SW 1271 (cell line): ENCODE measurements at regions not wholly inside any gene's neighbourhood (a gene's known extent, or its start where the extent isn't known, plus 50 kb on each side); places are given as distances from the start of the nearest gene placed in this dataset.
"Not testable (repeated sequence)": the region's sequence is repeated elsewhere in the genome, so short reads cannot be mapped to it uniquely, and the experiment has no call there.

Experiments
- DNase-seq, 2 experiments: peaks; one replicate each; lab custom pipeline; 2025; lab: John Stamatoyannopoulos, UW

DNA sequence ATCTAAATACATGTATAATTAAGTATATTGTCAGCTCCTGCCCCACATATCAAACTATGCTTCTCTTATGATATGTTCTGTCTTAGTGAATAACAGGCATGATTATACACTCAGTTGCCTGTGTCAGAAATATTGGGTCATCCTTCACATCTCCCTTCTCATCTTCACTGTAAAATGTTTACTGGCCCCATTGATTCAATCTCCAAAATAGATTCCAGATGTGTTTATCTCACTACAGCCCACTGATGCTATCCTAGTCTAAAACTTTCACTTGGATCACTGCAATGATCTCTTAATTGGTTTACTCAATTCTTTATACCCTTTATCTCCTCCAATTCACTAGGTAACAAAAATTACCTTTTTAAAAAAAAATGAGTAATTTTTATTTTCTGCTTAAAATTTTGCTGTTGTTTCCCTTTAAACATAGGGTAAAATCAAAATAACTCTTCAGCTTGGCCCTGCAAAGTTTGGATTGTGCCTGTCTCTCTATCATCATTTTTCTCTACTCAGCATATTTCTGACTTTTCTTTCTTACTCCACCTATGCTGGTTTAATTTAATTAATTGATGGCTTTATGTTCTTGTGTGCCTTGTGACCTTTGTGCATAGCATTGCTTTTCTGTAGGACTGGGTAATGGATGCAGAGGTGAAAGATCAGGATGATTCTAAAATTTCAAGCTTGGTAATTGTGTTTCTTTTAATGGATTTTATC, 233.9 kb upstream of the FOXP2 start:
- no peak for DNase-seq

DNA sequence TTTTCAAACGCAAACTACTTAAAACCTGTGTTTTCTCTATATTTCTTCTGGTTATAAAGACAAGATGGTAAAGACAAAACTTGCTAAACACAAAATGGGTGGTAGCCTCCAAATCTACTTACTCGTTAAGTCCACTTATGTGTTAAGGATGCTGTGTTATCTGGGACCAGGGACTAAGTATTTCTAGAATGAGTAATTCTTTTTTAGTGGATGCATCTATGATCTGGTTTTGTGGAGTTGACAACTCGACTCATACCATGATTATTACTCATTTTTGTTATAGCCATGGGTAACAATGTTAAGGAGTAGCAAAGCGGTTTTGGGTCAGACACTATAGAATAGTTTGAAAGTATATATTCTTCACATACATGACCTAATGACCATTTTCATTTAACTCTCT, 239.5 kb upstream of the FOXP2 start:
- no peak for DNase-seq

DNA sequence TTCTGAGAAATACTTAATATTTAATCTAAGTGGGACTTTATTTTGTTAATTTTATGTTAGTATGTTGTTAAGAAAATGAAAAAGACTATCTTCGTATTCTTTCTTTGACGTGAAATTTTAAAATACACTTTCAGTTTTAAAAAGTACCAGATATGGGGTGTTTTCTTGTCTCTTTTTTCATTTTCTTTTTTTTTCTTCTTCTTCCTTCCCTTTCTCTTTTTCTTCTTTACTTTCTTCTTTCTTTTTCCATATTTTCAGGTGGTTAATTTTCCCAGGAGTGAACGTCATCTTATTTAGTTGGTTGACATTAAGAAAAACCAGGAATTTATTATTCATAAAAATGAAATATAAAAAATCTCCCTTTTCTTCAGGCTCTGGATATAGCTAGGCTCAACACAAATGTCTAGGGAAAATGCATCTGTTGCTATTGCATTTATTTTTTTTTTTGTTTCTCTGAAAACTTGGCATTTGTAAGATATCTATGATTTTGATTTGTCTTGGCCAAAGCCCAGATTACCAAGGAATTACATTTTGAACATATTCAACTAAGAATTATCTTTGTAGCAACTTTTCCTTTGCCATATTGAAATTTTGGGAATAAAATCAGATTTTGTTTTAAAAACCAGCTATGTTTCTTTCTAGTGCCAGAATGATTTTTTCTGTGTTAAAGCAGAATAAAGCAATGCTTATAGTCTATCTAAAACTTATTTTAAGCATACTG, 241.3 kb upstream of the FOXP2 start:
- DNase-seq, result no peak

DNA sequence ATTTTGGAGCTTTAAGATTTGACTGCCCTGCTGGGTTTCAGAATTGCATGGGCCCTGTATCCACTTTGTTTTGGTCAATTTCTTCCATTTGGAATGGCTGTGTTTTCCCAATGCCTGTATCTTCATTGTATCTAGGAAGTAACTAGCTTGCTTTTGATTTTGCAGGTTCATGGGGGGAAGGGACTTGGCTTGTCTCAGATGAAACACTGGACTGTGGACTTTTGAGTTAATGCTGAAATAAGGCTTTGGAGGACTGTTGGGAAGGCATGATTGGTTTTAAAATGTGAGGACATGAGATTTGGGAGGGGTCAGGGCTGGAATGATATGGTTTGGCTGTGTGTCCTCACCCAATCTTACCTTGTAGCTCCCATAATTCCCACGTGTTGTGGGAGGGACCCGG, 245.2 kb upstream of the FOXP2 start:
- DNase-seq, result not testable (repeated sequence)

DNA sequence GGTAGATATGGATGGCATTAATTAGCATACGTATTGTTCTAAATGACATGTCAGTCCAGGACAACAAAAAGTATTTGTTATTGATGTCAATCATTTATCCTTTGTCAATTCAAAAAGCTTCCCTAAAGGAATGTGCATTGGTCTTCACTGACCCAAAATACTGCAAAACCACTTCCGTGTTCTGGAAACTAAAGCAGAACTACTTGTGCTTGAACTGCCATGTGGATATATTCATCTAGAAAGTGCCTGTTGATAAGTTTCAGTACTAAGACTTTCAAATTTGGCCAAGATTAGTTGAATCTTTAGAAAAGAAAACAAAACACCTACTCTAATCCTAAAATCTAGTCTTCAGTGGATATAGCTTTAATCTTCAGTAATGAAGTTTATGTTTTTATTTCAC, 242.1 kb upstream of the PPP1R3A start:
- no peak for DNase-seq

DNA sequence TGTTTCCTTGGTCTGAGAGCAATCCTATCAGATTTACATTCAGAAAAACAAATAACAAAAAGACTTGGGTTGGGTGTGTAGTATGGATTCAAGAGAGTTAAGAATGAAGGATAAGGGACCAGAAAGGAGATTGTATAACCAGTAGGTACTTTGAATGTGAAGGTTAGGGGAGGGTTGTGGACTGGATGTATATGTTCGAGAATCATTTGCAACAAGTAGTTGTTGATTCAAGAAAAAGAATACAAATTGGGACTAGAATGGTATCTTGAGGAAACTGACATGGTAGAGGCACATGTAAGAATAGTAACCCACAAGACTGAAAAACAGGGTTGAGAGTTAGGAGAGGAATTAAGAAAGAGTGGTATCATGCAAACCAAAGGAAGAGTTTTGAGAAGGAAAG, 240.0 kb upstream of the PPP1R3A start:
- DNase-seq, result no peak

DNA sequence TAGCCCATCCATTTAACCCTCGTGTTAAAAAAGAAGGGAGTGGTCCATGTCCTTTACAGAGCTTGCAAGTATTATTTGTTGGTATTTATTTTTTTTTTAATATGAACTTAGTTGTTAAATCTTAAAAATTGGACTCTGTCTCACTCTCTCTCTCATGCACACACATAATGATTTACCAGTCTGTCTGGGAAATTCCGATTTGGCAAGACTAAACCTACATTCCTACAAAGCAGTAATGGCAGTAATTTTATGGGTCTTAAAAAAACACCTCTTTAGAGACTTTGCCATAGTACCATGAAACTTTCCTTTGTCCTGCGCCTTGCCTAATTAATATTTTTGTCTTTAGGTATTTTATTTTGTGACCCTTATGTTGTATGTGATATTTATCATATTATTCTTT, 239.5 kb upstream of the PPP1R3A start:
- DNase-seq, result no peak

DNA sequence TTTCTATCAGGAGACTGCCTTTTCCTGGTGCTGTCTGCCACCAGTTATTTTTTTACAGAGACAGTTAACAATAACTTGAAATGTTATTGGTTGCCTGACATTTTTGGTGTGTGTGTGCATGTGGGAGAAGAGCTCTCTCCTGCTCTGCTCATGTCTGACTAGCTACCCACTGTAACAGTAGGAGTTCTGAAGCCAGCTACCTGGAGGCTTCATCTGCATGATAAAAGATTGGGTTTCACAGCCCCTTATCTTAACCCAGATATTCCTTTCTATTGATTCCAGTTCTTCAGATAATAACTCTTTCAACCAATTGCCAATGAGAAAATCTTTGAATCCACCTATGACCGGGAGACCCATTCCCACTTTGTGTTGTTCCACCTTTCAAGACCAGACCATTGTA, 237.4 kb upstream of the PPP1R3A start:
- DNase-seq, result no peak

DNA sequence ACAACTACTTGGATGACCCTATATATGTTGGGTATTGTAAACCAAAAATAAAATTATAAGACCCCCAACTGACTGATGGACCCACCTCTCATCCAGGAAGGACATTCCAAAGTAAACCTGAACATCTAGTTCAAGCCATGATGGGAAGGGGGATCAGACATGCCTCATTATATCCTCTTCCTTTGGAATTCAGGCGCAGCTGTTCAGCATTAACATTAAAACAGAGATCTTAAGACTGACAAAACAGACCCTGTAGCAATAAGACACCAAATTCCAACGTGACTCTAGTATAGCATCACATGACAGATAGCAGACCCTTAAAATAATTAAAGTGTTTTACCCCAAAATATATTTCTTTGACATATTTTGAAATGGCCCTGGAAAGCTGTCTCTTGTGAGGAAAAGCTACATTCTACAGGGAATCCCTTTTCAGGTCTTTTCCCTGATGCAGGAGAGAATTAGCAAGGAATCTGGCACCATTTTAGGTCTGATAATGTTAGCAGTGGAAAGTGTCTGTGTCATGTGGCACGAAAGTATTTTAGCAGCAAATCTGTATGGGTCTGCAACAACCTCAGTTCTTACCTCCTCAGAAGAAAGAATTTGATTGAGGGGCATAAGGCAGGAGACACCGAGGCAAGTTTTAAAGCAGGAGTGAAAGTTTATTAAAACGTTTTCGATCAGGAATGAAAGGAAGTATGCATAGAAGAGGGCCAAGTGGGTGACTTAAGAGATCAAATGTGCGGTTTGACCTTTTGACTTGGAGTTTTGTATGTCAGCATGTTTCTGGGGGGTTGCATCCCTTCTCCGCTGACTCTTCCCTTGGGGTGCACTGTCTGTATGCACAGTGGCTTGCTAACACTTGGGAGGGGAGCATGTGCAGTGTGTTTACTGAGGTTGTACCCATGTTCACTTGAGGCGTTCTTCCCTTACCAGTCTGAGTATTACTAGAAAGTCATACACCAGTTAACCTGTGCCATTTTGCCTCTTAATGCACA, 236.6 kb upstream of the PPP1R3A start:
- DNase-seq, result no peak

DNA sequence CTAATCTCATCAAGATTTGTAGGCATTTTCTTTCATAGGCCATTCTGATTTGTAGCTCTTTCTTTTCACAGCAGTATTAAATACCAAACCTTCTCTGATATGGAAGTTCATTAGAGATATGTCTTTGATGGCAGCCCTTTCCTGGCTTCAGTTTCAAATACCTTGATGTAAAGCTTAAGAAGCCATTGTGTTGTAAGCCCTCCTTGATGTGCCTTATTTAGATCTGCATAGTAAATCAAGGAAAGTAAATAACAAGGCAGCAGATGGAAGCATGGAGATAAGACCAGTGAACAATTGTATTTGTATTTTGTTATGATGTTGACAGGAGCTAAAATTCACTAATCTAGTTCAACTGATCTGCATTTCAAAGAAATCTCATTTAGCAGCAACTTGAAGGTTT, 234.9 kb upstream of the PPP1R3A start:
- no peak for DNase-seq

DNA sequence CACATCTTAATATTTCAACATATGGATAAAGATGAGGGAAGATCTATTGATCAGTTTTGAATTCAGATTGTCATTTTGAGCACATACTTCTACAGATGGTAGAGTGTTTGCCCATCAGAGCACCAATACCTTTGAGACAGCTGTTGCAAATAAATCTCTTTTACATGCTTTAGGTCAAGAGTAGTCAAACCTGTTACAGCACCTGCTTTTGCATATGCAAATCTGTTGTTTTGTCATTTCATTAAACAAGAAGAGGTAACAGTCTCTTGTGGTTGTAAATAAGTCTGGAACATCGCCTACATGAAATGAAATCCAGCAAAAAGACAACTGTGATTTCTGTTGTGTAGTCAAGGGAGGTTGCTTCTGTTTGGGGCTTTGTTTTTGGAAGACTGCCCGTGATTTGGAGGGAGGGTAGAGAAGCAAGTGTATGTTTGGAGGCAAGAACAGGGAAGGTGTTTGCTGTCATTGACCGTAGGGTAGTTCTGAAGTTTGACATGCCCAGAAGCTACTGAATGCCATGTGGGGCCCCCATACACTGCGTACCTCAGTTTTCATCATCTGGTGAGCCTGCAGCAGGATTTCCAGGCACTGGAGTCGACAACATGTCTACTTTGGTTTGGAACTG, 233.6 kb upstream of the PPP1R3A start:
- DNase-seq, result no peak

DNA sequence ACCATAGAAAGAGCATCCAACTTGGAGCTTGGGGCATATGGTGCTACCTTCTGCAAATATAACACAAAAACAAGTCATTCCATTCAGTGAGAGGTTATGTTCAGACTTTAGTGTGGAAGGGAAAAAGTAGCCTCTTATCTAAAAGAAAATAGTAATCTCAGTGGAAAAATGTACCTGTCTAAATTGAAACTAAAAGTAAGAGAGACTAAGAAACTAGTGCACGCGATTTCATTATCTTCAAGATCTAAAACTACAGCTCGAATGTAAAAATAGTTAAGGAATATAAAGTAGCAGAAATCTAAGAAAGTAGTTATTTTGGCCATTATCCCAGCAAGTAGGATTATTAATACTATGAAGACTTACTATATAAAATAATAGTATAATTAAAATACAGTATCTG, 233.0 kb upstream of the PPP1R3A start:
- no peak for DNase-seq

DNA sequence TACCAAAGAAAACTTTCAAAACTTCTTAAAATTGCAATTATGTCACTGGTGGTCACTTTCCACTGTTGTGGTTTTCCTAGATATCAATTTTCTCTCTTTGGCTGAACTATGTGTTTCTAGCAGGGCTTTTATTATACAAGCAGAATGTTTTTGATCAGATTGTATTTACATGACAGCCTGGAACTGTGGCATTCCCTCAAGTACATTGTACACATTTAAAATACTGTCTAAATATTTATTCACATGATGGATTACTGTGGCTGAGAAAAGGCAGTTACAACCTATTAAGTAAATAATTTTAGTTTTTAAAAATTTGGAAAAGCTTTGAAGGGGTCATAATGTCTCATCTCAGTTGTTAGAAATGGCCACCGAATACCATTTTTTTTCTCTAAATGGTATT, 231.9 kb upstream of the PPP1R3A start:
- DNase-seq, result no peak

DNA sequence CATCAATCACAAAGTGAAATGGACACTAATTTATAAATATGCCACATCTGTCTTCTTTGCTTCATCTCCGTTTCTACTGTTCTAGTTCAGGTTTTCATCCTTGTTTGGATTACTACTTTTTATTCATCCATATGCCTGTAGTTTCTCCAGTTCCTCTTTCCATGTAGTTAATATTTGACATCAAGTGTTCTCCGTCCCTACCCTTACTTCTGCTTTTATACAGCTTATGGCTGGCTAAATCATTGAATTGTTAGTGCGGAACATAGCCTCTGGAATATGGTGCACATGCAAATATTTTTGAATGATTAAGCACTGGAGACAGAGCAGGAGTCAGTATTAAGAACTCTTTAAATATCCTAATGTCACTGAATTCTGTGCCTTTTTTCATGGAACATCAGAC, 230.0 kb upstream of the PPP1R3A start:
- no peak for DNase-seq

DNA sequence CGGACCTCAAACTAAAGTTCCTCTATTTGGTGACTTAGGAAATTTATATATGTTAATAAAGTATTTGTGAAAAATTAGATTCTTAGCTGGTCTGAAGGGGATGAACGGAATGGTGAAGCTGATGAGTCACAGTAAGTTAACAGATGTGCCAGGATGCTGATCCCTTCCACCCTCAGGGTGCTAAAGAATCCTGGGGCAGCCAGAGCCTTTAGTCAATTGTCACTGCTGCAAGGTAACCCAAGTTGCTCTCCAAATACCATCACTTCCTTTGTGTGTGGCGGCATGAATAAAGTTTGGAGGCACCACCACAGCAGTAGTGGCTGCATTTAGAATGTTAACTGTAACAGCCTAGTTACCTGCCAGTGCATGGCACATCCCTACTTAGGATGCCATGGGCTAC, 222.6 kb upstream of the PPP1R3A start:
- DNase-seq, result no peak

DNA sequence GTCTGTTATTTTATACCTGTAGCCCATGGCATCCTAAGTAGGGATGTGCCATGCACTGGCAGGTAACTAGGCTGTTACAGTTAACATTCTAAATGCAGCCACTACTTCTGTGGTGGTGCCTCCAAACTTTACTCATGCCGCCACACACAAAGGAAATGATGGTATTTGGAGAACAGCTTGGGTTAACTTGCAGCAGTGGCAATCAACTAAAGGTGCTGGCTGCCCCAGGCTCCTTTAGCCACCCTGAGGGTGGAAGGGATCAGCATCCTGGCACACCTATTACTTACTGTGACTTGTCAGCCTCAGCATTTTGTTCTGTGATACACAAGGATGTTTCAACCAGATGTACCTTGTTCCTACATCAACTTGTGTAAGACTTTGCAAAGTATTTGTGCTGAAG, 221.8 kb upstream of the PPP1R3A start:
- no peak for DNase-seq

DNA sequence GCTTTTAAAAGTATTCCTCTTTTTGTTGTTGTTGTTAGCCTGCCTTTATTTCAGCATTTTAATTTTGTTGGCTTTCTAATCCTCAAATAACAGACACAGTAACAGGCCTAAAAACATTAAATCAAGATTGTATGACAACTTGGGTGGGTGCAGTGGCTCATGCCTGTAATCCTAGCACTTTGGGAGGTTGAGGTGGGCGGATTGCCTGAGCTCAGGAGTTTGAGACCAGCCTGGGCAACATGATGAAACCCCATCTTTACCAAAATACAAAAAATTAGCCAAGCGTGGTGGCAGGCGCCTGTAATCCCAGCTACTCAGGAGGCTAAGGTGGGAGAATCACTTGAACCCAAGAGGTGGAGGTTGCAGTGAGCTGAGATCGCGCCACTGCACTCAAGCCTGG, 220.9 kb upstream of the PPP1R3A start:
- DNase-seq, result not testable (repeated sequence)

DNA sequence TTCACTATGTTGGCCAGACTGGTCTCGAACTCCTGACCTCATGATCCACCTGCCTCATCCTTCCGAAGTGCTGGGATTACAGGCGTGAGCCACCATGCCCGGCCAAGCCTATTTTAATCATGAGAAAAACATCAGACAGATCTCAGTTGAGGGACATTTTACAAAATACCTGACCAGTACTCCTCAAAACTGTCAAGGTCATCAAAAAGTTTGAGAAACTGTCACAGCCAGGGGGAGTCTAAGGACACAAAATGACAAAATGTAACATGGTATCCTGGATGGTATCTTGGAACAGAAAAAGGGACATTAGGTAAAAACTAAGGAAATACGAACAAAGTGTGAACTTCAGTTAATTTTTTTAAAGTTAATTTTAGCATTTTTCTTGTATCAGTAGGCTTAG, 219.8 kb upstream of the PPP1R3A start:
- DNase-seq, result no peak

DNA sequence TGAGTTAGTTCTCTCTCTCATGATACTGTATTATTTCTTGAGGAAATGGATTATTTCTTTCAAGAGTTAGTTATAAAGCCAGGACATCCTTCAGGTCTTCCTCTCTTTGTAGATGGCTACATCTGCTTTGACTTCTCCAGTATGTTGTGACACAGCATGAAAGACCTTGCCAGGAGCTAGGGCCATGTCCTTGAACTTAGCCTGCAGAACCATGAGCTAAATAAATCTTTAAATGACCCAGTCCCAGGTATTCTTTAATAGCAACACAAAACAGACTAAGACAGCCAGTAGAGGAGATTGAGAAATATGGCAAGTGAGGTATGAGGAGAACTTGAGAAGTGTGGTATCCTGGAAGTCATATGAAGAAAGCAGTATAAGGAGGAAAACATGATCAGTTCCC, 214.9 kb upstream of the PPP1R3A start:
- no peak for DNase-seq

DNA sequence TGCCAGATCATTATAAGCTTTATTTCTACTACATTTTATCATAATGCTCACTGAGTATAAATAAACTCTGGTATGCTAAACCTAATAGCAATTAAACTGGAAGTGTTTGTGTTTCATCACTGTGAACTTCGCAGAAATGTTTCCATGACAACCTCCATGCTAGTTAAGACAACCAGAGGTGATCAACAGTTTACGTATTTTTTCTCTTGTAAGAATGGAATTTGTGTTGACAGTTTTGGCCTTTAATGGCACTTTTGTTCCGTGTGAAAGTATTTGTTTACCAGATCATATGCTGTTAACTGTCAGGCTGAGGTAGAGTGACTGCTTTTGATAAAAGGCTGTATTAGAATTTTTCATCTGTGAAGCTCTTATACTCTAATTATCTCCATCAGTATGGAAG, 212.1 kb upstream of the PPP1R3A start:
- DNase-seq, result no peak

DNA sequence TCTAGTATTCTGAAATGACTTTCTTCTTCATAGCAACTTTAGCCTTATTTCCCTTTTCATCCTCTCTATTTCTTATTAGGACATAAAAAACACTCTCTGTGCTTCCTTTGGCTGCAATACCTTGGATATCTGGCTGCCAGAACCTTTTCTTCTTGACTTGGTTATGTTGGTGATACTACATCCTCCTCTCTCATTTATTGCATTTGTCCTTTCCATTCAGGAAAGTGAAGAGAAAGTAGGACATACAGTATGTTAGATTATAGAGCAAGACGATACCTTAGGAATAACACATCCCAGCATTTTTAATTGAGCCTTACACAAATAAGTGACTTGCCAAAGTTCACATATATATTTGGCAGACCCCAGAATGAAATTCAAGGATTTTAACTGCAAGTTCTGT, 210.1 kb upstream of the PPP1R3A start:
- no peak for DNase-seq

DNA sequence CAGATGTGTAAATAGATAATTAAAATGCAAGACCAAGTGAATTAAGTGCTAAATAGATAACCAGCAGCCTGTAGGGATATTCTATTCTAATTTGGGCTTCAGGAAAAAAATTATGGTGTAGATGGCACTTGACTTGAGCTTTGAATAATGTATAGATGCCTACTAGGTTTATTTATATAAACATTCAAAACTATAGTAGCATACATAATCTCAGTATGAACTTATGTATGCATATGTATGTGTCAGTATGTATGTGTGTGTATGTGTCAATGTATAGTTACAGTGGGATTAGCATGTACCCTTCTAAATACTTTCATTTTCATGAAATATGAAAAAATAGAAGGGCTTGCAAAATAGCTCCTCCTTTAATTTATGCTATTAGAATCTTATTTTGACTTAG, 207.3 kb upstream of the PPP1R3A start:
- no peak for DNase-seq
